GM12878 (cell line): ENCODE measurements at regions not wholly inside any gene's neighbourhood (a gene's known extent, or its start where the extent isn't known, plus 50 kb on each side); places are given as distances from the start of the nearest gene placed in this dataset.

Source experiments
- ESRRA ChIP-seq: IDR thresholded peaks from 2 replicates; pipeline ENCODE4 v1.6.1; 2012; ENCODE audit warnings: mild to moderate bottlenecking, low read length, improper control_type of control experiment
- IRF4 ChIP-seq: IDR thresholded peaks from 2 replicates; pipeline ENCODE4 v1.6.1; 2011; ENCODE audit warnings: low read depth, low read length
- JUND ChIP-seq: IDR thresholded peaks from 2 replicates; pipeline ENCODE4 v1.6.1; 2012; ENCODE audit warnings: low read depth, mild to moderate bottlenecking, low read length, improper control_type of control experiment, moderate library complexity
- RCOR1 ChIP-seq: conservative IDR thresholded peaks from 2 replicates; pipeline ENCODE4 v1.6.1; 2012; ENCODE audit warnings: low read depth, low read length, improper control_type of control experiment
- ZBED1 ChIP-seq: IDR thresholded peaks from 2 replicates; pipeline ENCODE4 v1.6.1; 2016; ENCODE audit warnings: borderline replicate concordance
- TF ChIP-seq, protein P1 (sequence below): fragments of 450-650 bp; IDR thresholded peaks from 2 replicates; pipeline ENCODE4 v1.6.1; 2017; ENCODE audit warnings: mild to moderate bottlenecking, low read depth, inconsistent platforms; ENCODE audit not compliant: poor library complexity, severe bottlenecking
- TF ChIP-seq, protein P2 (sequence below): fragments of 450-650 bp; IDR thresholded peaks from 2 replicates; pipeline ENCODE4 v1.6.1; 2017; ENCODE audit warnings: low read depth, mild to moderate bottlenecking, moderate library complexity
- TF ChIP-seq, protein P3 (sequence below): fragments of 450-650 bp; conservative IDR thresholded peaks from 2 replicates; pipeline ENCODE4 v1.6.1; 2017; ENCODE audit warnings: mild to moderate bottlenecking, moderate library complexity
- TF ChIP-seq, protein P4 (sequence below): fragments of 450-650 bp; IDR thresholded peaks from 2 replicates; pipeline ENCODE4 v1.6.1; 2017; ENCODE audit warnings: antibody characterized with exemption, mild to moderate bottlenecking, moderate library complexity

DNA sequence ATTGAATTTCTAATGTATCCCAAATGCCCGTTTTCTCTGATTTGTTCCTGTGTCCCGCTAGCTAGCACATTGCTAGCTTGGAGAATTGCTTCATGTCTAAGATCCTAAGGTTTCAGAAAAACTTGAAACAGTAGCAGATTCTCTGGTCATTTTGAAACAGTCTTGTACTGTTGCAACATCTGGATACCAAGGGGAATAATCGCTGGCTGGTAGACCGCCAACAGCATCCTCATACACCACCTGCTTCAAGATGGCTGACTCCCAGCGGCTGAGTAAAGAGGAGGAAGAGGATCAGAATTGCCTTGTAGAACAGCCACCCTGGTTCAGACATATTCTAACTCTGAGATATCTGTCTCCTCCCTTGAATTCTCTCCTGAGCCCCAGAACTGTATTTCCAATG, 226.7 kb upstream of the ELAC2 start (continued):
- TF ChIP-seq, protein P1, sequence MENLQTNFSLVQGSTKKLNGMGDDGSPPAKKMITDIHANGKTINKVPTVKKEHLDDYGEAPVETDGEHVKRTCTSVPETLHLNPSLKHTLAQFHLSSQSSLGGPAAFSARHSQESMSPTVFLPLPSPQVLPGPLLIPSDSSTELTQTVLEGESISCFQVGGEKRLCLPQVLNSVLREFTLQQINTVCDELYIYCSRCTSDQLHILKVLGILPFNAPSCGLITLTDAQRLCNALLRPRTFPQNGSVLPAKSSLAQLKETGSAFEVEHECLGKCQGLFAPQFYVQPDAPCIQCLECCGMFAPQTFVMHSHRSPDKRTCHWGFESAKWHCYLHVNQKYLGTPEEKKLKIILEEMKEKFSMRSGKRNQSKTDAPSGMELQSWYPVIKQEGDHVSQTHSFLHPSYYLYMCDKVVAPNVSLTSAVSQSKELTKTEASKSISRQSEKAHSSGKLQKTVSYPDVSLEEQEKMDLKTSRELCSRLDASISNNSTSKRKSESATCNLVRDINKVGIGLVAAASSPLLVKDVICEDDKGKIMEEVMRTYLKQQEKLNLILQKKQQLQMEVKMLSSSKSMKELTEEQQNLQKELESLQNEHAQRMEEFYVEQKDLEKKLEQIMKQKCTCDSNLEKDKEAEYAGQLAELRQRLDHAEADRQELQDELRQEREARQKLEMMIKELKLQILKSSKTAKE, result no peak
- TF ChIP-seq IRF4 (no peak), ZBED1 (no peak), JUND (no peak), ESRRA (no peak), RCOR1 (no peak)
- TF ChIP-seq, protein P2, sequence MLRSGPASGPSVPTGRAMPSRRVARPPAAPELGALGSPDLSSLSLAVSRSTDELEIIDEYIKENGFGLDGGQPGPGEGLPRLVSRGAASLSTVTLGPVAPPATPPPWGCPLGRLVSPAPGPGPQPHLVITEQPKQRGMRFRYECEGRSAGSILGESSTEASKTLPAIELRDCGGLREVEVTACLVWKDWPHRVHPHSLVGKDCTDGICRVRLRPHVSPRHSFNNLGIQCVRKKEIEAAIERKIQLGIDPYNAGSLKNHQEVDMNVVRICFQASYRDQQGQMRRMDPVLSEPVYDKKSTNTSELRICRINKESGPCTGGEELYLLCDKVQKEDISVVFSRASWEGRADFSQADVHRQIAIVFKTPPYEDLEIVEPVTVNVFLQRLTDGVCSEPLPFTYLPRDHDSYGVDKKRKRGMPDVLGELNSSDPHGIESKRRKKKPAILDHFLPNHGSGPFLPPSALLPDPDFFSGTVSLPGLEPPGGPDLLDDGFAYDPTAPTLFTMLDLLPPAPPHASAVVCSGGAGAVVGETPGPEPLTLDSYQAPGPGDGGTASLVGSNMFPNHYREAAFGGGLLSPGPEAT, result no peak
- TF ChIP-seq, protein P3, sequence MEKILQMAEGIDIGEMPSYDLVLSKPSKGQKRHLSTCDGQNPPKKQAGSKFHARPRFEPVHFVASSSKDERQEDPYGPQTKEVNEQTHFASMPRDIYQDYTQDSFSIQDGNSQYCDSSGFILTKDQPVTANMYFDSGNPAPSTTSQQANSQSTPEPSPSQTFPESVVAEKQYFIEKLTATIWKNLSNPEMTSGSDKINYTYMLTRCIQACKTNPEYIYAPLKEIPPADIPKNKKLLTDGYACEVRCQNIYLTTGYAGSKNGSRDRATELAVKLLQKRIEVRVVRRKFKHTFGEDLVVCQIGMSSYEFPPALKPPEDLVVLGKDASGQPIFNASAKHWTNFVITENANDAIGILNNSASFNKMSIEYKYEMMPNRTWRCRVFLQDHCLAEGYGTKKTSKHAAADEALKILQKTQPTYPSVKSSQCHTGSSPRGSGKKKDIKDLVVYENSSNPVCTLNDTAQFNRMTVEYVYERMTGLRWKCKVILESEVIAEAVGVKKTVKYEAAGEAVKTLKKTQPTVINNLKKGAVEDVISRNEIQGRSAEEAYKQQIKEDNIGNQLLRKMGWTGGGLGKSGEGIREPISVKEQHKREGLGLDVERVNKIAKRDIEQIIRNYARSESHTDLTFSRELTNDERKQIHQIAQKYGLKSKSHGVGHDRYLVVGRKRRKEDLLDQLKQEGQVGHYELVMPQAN, result no peak
- TF ChIP-seq, protein P4, sequence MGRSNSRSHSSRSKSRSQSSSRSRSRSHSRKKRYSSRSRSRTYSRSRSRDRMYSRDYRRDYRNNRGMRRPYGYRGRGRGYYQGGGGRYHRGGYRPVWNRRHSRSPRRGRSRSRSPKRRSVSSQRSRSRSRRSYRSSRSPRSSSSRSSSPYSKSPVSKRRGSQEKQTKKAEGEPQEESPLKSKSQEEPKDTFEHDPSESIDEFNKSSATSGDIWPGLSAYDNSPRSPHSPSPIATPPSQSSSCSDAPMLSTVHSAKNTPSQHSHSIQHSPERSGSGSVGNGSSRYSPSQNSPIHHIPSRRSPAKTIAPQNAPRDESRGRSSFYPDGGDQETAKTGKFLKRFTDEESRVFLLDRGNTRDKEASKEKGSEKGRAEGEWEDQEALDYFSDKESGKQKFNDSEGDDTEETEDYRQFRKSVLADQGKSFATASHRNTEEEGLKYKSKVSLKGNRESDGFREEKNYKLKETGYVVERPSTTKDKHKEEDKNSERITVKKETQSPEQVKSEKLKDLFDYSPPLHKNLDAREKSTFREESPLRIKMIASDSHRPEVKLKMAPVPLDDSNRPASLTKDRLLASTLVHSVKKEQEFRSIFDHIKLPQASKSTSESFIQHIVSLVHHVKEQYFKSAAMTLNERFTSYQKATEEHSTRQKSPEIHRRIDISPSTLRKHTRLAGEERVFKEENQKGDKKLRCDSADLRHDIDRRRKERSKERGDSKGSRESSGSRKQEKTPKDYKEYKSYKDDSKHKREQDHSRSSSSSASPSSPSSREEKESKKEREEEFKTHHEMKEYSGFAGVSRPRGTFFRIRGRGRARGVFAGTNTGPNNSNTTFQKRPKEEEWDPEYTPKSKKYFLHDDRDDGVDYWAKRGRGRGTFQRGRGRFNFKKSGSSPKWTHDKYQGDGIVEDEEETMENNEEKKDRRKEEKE, result no peak
